IMR-90 (cell line): ENCODE measurements at regions not wholly inside any gene's neighbourhood (a gene's known extent, or its start where the extent isn't known, plus 50 kb on each side); places are given as distances from the start of the nearest gene placed in this dataset.

Experiments used
- ATAC-seq: fragments of 200-7000 bp; cut with Tn5 transposase; 2 replicates; pipeline ENCODE4 v1.9.1; 2020; ENCODE audit warnings: low read depth, mild to moderate bottlenecking, moderate library complexity
- BruUV-seq: library from RNA; stranded (reverse); fragments of 400-500 nt; replicated peaks from 2 replicates; lab custom pipeline; 2021; lab: Mats Ljungman, UMichigan
- CTCF ChIA-PET: fragments of 300-600 bp; formaldehyde crosslinking; extraction: SDS; loops from one replicate; lab custom pipeline; 2021; ENCODE audit warnings: antibody characterized with exemption; lab: Yijun Ruan, JAX
- POLR2A ChIA-PET: fragments of 300-600 bp; sonication (Branson Sonifier 250); formaldehyde crosslinking; loops from one replicate; lab custom pipeline; 2022; ENCODE audit warnings: antibody characterized with exemption; ENCODE audit not compliant: unreplicated experiment; lab: Charles Lee
- DNase-seq: peaks from one replicate; pipeline ENCODE4 v3.0.0; 2013
- H2AFZ ChIP-seq: replicated peaks from 2 replicates; pipeline ENCODE3; 2013; ENCODE audit warnings: low read length, mild to moderate bottlenecking; ENCODE audit not compliant: poor library complexity
- H2AK5ac ChIP-seq: 2 replicates; pipeline ENCODE4 v1.6.1; 2013; ENCODE audit warnings: low read depth, low read length, inconsistent platforms
- H2AK9ac ChIP-seq: replicated peaks from 2 replicates; pipeline ENCODE3; 2013; ENCODE audit warnings: mild to moderate bottlenecking, low read depth, low read length, moderate library complexity; ENCODE audit not compliant: poor library complexity
- H2BK120ac ChIP-seq: 2 replicates; pipeline ENCODE4 v1.6.1; 2013; ENCODE audit warnings: low read depth, low read length, inconsistent platforms
- H2BK15ac ChIP-seq: 3 replicates; pipeline ENCODE4 v1.6.1; 2013; ENCODE audit warnings: low read depth, low read length, inconsistent platforms
- H2BK20ac ChIP-seq: 2 replicates; pipeline ENCODE4 v1.6.1; 2013; ENCODE audit warnings: low read depth, mild to moderate bottlenecking, inconsistent platforms, low read length, moderate library complexity
- H2BK5ac ChIP-seq: 2 replicates; pipeline ENCODE4 v1.6.1; 2013; ENCODE audit warnings: mild to moderate bottlenecking, low read depth, low read length, inconsistent platforms; ENCODE audit not compliant: poor library complexity, severe bottlenecking
- H3K14ac ChIP-seq: replicated peaks from 2 replicates; pipeline ENCODE4 v1.6.1; 2013; ENCODE audit warnings: low read depth, low read length, inconsistent platforms
- H3K18ac ChIP-seq: 2 replicates; pipeline ENCODE4 v1.6.1; 2013; ENCODE audit warnings: low read depth, low read length, control low read depth
- H3K23ac ChIP-seq: 2 replicates; pipeline ENCODE4 v1.6.1; 2013; ENCODE audit warnings: low read depth, low read length, inconsistent platforms
- H3K27ac ChIP-seq: 2 replicates; pipeline ENCODE4 v1.5.1; 2013; ENCODE audit warnings: mild to moderate bottlenecking, control low read depth, low read length; ENCODE audit not compliant: insufficient read depth
- H3K27me3 ChIP-seq: 2 replicates; pipeline ENCODE4 v1.6.1; 2013; ENCODE audit warnings: low read length; ENCODE audit not compliant: control insufficient read depth, insufficient read depth
- H3K36me3 ChIP-seq: 2 replicates; pipeline ENCODE4 v1.6.1; 2013; ENCODE audit warnings: low read length, mixed read lengths; ENCODE audit not compliant: control insufficient read depth, insufficient read depth
- H3K4ac ChIP-seq: 2 replicates; pipeline ENCODE4 v1.6.1; 2013; ENCODE audit warnings: low read depth, low read length, inconsistent platforms
- H3K4me1 ChIP-seq: 2 replicates; pipeline ENCODE4 v1.6.1; 2013; ENCODE audit warnings: low read length, mixed read lengths; ENCODE audit not compliant: control insufficient read depth, insufficient read depth
- H3K4me2 ChIP-seq: 2 replicates; pipeline ENCODE4 v1.6.1; 2013; ENCODE audit warnings: low read depth, mild to moderate bottlenecking, control low read depth, low read length, moderate library complexity
- H3K4me3 ChIP-seq: 2 replicates; pipeline ENCODE4 v1.5.1; 2013; ENCODE audit warnings: low read depth, mild to moderate bottlenecking, control low read depth, low read length, moderate library complexity; ENCODE audit not compliant: insufficient read depth
- H3K56ac ChIP-seq: 2 replicates; pipeline ENCODE4 v1.6.1; 2013; ENCODE audit warnings: low read length, inconsistent platforms; ENCODE audit not compliant: insufficient read depth; ENCODE audit errors: extremely low read depth
- H3K79me1 ChIP-seq, 2 experiments: 2 replicates each; pipeline ENCODE4 v1.6.1; 2013; ENCODE audit warnings: low read length in 2 of 2, inconsistent platforms in 1 of 2, low read depth in 1 of 2
- H3K9ac ChIP-seq: 2 replicates; pipeline ENCODE4 v1.6.1; 2013; ENCODE audit warnings: low read depth, low read length, control low read depth
- H3K9me1 ChIP-seq: 2 replicates; pipeline ENCODE4 v1.6.1; 2013; ENCODE audit warnings: low read length, inconsistent platforms; ENCODE audit not compliant: insufficient read depth
- H3K9me3 ChIP-seq: 2 replicates; pipeline ENCODE4 v1.6.1; 2013; ENCODE audit warnings: low read length; ENCODE audit not compliant: control insufficient read depth, insufficient read depth
- H4K20me1 ChIP-seq: 2 replicates; pipeline ENCODE4 v1.6.1; 2013; ENCODE audit warnings: low read length, inconsistent platforms; ENCODE audit not compliant: insufficient read depth
- H4K5ac ChIP-seq: 2 replicates; pipeline ENCODE4 v1.6.1; 2013; ENCODE audit warnings: mild to moderate bottlenecking, low read depth, low read length, control low read depth
- H4K8ac ChIP-seq, 2 experiments: 2 replicates each; pipeline ENCODE4 v1.6.1; 2013; ENCODE audit warnings: low read depth in 2 of 2, low read length in 2 of 2, control low read depth in 1 of 2, inconsistent platforms in 1 of 2
- H4K91ac ChIP-seq: 2 replicates; pipeline ENCODE4 v1.6.1; 2013; ENCODE audit warnings: low read depth, low read length, inconsistent platforms; ENCODE audit not compliant: insufficient read depth
- BHLHE40 ChIP-seq: fragments of 150-350 bp; IDR thresholded peaks from 2 replicates; pipeline ENCODE4 v1.6.1; 2016; ENCODE audit warnings: mild to moderate bottlenecking, low read depth, low read length
- CEBPB ChIP-seq: IDR thresholded peaks from 2 replicates; pipeline ENCODE4 v1.6.1; 2012; ENCODE audit warnings: low read depth, low read length, improper control_type of control experiment
- CHD1 ChIP-seq: IDR thresholded peaks from 2 replicates; pipeline ENCODE4 v1.6.1; 2012; ENCODE audit warnings: low read depth, low read length, improper control_type of control experiment
- FOS ChIP-seq: fragments of 150-350 bp; IDR thresholded peaks from 2 replicates; pipeline ENCODE4 v1.6.1; 2016; ENCODE audit warnings: low read depth, low read length
- MAFK ChIP-seq: IDR thresholded peaks from 2 replicates; pipeline ENCODE4 v1.6.1; 2012; ENCODE audit warnings: low read depth, low read length, improper control_type of control experiment
- MAZ ChIP-seq: IDR thresholded peaks from 2 replicates; pipeline ENCODE4 v1.6.1; 2012; ENCODE audit warnings: low read depth, mild to moderate bottlenecking, low read length, improper control_type of control experiment, moderate library complexity, borderline replicate concordance
- MXI1 ChIP-seq: IDR thresholded peaks from 2 replicates; pipeline ENCODE4 v1.6.1; 2012; ENCODE audit warnings: low read depth, mild to moderate bottlenecking, low read length, moderate library complexity, borderline replicate concordance
- NFE2L2 ChIP-seq: fragments of 150-350 bp; IDR thresholded peaks from 2 replicates; pipeline ENCODE4 v1.6.1; 2016; ENCODE audit warnings: low read depth, mild to moderate bottlenecking, low read length
- POLR2A ChIP-seq: IDR thresholded peaks from 2 replicates; pipeline ENCODE4 v1.6.1; 2012; ENCODE audit warnings: mild to moderate bottlenecking, low read depth, low read length
- RAD21 ChIP-seq: IDR thresholded peaks from 2 replicates; pipeline ENCODE4 v1.6.1; 2012; ENCODE audit warnings: low read length, improper control_type of control experiment
- RCOR1 ChIP-seq: IDR thresholded peaks from 2 replicates; pipeline ENCODE4 v1.6.1; 2012; ENCODE audit warnings: mild to moderate bottlenecking, low read length, improper control_type of control experiment; ENCODE audit not compliant: insufficient replicate concordance
- RFX5 ChIP-seq: IDR thresholded peaks from 2 replicates; pipeline ENCODE4 v1.8.0; 2012; ENCODE audit warnings: low read depth, mild to moderate bottlenecking, low read length, moderate library complexity
- SMC3 ChIP-seq: fragments of 150-350 bp; IDR thresholded peaks from 2 replicates; pipeline ENCODE4 v1.6.1; 2016; ENCODE audit warnings: low read depth, mild to moderate bottlenecking, antibody characterized with exemption, low read length, moderate library complexity
- WGBS, 2 experiments: methylation state at CpG; one replicate each; pipeline versions ENCODE4 v1.1.5 to v1.1.7; 2013; ENCODE audit warnings: missing lambda C conversion rate in 2 of 2; ENCODE audit not compliant: insufficient read length in 1 of 2; ENCODE audit errors: extremely low coverage in 2 of 2; 5-methylcytosine and 5-hydroxymethylcytosine counted together
- dilution Hi-C: fragments of 300-500 bp; cut with HindIII; formaldehyde crosslinking; loops from one replicate; pipeline ENCODE4 v1.14.3; 2018; ENCODE audit warnings: low sequenced_read_pairs; ENCODE audit not compliant: unreplicated experiment
- in situ Hi-C: fragments of 300-500 bp; cut with MboI; formaldehyde crosslinking; loops from 3 replicates; pipeline ENCODE4 v1.14.3; 2019; ENCODE audit warnings: low sequenced_read_pairs, inconsistent platforms, mixed read lengths
- intact Hi-C: fragments of 100-400 bp; cut with micrococcal nuclease; formaldehyde crosslinking; loops from 2 replicates; pipeline ENCODE4 v1.10.0; 2022
- TF ChIP-seq, protein P1 (sequence below): fragments of 150-350 bp; IDR thresholded peaks from 2 replicates; pipeline ENCODE4 v1.6.1; 2016; ENCODE audit warnings: low read depth, mild to moderate bottlenecking, low read length, moderate library complexity, borderline replicate concordance
- TF ChIP-seq, protein P2 (sequence below): conservative IDR thresholded peaks from 2 replicates; pipeline ENCODE4 v1.5.1; 2012; ENCODE audit warnings: mild to moderate bottlenecking, low read depth, low read length, improper control_type of control experiment
- TF ChIP-seq, protein P3 (sequence below): fragments of 150-350 bp; IDR thresholded peaks from 2 replicates; pipeline ENCODE4 v1.6.1; 2017; ENCODE audit warnings: mild to moderate bottlenecking, antibody characterized with exemption, low read length, low read depth

DNA sequence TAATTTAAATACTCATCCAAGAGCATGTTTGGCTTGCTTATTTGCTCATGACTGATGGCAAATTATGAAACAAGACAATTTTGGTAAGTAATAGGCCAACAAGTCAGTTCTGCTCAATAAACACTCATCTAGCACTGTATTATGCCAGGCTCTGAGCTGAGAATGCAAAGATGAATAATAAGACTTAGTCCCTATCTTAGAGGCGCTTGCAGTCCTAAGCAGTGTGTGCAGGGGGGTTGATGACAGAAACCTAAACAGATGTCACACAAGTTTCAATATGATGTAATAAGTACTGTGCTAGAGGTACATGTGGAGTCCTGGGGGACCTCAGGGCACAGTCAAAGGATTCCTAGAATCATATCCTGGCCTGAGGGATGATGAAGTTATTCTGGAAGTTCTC, 287.6 kb upstream of the ADRA1B start:
- no peak overlapping the region for H3K4ac ChIP-seq
- no CpG with 5 or more reads among the region's 1 CpG for WGBS, 2 experiments

More for the DNA sequence above, 287.6 kb upstream of the ADRA1B start:
- ATAC-seq (no peak), DNase-seq (no peak)
- no peak overlapping the region for H2AK9ac ChIP-seq
- no peak overlapping the region for H3K56ac ChIP-seq
- no peaks in the 10 kb centered on the region for H3K9me3 ChIP-seq
- H3K27me3 ChIP-seq: peaks cover 8% of the 10 kb centered on the region
- ChIA-PET POLR2A (no interaction called here), CTCF (interaction anchor here (0.5 kb wide), 1 partner anchor 88 kb away, joined by 3 read pairs; no protein-coding TSS in a partner anchor)
- no peak overlapping the region for H2BK5ac ChIP-seq
- in situ Hi-C loops (no loop called here), dilution Hi-C loops (no loop called here), intact Hi-C loops (no loop called here)
- TF ChIP-seq FOS (no peak), POLR2A (no peak), RFX5 (no peak), NFE2L2 (no peak), MAFK (no peak), MXI1 (no peak), RAD21 (no peak), BHLHE40 (no peak), CEBPB (no peak), CHD1 (no peak), RCOR1 (no peak), SMC3 (no peak), MAZ (no peak)
- TF ChIP-seq, protein P1, sequence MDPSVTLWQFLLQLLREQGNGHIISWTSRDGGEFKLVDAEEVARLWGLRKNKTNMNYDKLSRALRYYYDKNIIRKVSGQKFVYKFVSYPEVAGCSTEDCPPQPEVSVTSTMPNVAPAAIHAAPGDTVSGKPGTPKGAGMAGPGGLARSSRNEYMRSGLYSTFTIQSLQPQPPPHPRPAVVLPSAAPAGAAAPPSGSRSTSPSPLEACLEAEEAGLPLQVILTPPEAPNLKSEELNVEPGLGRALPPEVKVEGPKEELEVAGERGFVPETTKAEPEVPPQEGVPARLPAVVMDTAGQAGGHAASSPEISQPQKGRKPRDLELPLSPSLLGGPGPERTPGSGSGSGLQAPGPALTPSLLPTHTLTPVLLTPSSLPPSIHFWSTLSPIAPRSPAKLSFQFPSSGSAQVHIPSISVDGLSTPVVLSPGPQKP: no peak
- TF ChIP-seq, protein P2, sequence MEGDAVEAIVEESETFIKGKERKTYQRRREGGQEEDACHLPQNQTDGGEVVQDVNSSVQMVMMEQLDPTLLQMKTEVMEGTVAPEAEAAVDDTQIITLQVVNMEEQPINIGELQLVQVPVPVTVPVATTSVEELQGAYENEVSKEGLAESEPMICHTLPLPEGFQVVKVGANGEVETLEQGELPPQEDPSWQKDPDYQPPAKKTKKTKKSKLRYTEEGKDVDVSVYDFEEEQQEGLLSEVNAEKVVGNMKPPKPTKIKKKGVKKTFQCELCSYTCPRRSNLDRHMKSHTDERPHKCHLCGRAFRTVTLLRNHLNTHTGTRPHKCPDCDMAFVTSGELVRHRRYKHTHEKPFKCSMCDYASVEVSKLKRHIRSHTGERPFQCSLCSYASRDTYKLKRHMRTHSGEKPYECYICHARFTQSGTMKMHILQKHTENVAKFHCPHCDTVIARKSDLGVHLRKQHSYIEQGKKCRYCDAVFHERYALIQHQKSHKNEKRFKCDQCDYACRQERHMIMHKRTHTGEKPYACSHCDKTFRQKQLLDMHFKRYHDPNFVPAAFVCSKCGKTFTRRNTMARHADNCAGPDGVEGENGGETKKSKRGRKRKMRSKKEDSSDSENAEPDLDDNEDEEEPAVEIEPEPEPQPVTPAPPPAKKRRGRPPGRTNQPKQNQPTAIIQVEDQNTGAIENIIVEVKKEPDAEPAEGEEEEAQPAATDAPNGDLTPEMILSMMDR: no peak
- TF ChIP-seq, protein P3, sequence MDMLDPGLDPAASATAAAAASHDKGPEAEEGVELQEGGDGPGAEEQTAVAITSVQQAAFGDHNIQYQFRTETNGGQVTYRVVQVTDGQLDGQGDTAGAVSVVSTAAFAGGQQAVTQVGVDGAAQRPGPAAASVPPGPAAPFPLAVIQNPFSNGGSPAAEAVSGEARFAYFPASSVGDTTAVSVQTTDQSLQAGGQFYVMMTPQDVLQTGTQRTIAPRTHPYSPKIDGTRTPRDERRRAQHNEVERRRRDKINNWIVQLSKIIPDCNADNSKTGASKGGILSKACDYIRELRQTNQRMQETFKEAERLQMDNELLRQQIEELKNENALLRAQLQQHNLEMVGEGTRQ: no peak
- H2AK5ac ChIP-seq: no peak overlapping the region
- no peak overlapping the region for H2BK15ac ChIP-seq
- no peak overlapping the region for H3K27ac ChIP-seq
- H3K18ac ChIP-seq: no peak overlapping the region
- no peaks in the 10 kb centered on the region for H3K9me1 ChIP-seq
- H3K23ac ChIP-seq: no peak overlapping the region
- no peak overlapping the region for H3K9ac ChIP-seq
- no peak overlapping the region for H4K8ac ChIP-seq
- no peaks in the 10 kb centered on the region for H3K4me1 ChIP-seq
- no peaks in the 10 kb centered on the region for H4K20me1 ChIP-seq
- H2AFZ ChIP-seq: no peak overlapping the region
- no peak overlapping the region for H3K4me3 ChIP-seq
- H3K79me1 ChIP-seq: no peaks in the 10 kb centered on the region
- no TSS peak for BruUV-seq
- H4K91ac ChIP-seq: no peak overlapping the region
- H3K4me2 ChIP-seq: no peak overlapping the region
- H3K36me3 ChIP-seq: no peaks in the 10 kb centered on the region
- H3K14ac ChIP-seq: no peak overlapping the region
- no peak overlapping the region for H2BK20ac ChIP-seq
- no peak overlapping the region for H4K5ac ChIP-seq
- H2BK120ac ChIP-seq: no peak overlapping the region
